ENCODE measurements at regions not wholly inside any gene's neighbourhood (a gene's known extent, or its start where the extent isn't known, plus 50 kb on each side); places are given as distances from the start of the nearest gene placed in this dataset.
"Not testable (repeated sequence)": the region's sequence is repeated elsewhere in the genome, so short reads cannot be mapped to it uniquely, and the experiment has no call there.

DNA sequence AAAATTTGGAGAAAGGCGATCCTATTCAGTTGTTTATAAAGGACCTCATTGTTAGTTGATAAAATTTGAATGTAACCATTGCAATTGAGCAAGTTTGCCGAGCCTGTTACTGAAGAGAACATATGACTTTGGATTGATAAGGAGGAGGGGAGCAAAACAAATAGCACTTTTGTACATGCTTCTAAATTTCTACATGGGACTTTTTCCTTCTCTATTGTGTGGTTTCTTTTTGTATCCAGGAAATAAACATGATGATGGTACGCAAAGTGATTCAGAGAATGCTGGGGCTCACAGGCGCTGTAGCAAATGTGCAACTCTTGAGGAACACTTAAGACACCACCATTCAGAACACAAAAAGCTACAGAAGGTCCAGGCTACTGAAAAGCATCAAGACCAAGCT lies 140.2 kb upstream of the PRSS12 start:
- not testable (repeated sequence) for DNase-seq (ENCODE audit: extremely low read depth in 1 of 11, low read depth in 9 of 11, low spot score in 4 of 11)

DNA sequence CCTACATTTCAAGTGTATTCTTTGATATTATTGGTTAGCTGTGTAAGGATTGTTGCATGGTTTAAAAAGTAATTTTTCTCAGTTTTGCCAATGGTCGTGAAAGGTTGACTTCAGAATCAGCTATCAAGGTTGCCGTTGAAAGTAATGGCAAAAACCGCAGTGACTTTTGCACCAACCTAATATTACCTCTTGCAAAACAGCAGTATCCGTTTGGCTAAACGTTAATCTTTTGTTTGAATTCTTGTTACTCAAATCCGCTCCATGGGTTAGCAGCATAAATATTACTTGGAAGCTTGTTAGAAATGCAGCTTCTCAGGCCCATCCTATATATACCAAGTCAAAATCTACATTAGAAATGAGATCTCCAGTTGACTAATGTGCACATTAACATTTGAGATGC lies 141.6 kb upstream of the PRSS12 start:
- not testable (repeated sequence) for DNase-seq (ENCODE audit: extremely low read depth in 1 of 11, low read depth in 9 of 11, low spot score in 4 of 11)

DNA sequence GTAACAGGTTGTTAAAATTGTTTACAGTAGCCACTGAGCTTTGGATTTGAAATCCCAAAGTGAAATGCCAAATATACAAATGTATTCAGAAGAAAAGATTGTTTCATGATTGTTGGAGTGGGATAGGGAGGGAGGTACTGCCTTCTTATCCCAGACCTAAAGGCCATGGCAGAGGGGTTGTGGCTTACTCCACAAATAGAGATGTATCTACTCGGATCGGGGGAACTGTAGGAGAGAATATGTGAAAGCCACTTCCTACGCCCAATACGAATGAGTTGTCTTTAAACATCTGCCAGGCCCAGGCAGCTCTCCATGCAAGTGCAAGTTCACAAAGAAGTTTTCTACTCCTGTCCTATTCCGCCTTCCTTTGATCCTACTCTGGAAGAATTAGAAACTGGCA lies 150.2 kb upstream of the PRSS12 start:
- DNase-seq (ENCODE audit: extremely low read depth in 1 of 11, low read depth in 9 of 11, low spot score in 4 of 11), result not testable (repeated sequence)

DNA sequence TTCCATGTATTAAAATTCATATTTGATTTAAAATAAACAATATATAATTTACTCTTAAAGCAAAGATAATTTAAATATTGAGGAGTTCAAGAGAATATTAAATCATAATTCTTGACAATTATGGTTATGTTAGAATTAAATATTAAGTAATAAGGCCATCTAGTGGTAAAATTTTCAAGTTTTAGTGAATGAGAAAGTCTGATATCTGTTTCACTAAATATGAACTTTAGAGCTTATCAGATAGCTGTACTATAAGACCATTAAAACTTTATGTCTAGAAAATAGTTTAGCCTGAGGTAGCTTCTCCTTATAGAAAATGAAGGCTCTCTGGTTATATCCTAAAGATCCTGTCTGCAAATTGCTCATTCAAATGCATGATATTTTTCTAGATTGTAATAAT lies 152.1 kb upstream of the PRSS12 start:
- DNase-seq (ENCODE audit: extremely low read depth in 1 of 11, low read depth in 9 of 11, low spot score in 4 of 11), result not testable (repeated sequence)

DNA sequence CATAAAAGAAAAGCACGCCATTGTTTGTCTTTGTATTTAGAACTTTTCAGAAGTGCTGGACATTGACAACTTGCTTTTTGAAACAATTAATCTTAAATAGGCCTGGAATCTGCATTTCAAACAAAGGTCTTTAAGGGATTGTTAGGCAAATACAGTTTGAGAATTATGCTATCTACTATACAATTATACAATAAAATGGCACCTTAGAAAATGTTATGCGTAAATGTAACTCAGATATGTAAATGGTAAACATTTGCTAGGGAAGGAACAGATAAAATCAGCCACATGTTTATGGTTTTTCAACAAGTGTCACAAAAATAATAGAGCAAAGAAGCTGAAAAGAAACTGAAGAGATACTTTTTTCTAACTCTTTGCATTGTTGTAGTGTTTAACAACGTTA lies 152.7 kb upstream of the PRSS12 start:
- DNase-seq (ENCODE audit: extremely low read depth in 1 of 11, low read depth in 9 of 11, low spot score in 4 of 11), result not testable (repeated sequence)

DNA sequence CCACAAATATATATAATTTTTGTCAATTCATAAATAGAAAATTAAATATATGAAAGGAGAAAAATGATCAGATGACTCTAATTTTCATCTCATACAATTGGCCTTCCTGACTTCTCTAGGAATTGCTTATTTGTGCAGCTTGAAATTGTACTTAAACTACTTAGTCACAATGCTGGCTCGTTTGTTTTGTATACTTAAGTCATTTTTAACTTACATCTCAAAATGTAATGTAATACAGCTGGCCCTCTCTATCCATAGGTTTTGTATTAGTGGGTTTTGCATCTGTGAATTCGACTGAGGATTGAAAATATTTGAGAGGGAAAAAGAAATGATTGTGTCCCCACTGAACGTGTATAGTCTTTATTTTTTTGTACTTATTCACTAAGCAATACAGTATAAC lies 160.1 kb upstream of the PRSS12 start:
- not testable (repeated sequence) for DNase-seq (ENCODE audit: extremely low read depth in 1 of 11, low read depth in 9 of 11, low spot score in 4 of 11)

DNA sequence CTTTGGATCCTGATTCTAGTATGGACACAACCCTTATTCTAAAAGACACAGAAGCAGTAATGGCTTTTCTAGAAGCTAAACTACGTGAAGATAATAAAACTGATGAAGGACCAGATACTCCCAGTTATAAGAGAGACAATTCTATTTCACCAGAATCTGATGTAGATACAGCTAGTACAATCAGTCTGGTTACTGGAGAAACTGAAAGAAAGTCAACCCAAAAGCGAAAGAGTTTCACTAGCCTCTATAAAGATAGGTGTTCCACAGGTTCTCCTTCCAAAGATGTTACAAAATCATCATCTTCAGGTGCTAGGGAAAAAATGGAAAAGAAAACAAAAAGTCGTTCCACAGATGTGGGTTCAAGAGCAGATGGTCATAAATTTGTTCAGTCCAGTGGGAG lies 161.5 kb upstream of the PRSS12 start:
- DNase-seq (ENCODE audit: extremely low read depth in 1 of 11, low read depth in 9 of 11, low spot score in 4 of 11), result not testable (repeated sequence)

DNA sequence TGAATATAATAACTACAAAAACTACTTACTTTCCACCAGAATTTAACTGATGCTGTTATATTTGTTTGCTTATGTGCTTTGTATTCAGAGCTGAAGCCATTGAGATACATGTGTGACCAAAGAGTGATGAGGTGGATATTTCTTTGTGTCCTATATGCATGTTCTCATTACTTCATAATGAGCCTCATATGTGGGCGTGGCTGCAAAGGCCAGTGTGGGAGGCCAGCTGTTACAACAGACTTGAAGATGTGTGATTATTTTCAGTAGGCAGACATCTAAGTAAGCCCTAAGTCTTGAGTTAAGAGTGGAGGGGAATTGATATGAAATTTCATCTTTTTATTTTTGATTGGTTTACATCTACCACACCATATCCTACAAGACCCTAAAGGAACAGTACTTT lies 163.3 kb upstream of the PRSS12 start:
- DNase-seq (ENCODE audit: extremely low read depth in 1 of 11, low read depth in 9 of 11, low spot score in 4 of 11), result not testable (repeated sequence)

- DNase-seq (ENCODE audit: extremely low read depth in 1 of 11, low read depth in 9 of 11, low spot score in 4 of 11), result not testable (repeated sequence)
These were observed 155.1 kb upstream of the METTL14 start for GRCh38 chr4:118530107-118530506.

DNA sequence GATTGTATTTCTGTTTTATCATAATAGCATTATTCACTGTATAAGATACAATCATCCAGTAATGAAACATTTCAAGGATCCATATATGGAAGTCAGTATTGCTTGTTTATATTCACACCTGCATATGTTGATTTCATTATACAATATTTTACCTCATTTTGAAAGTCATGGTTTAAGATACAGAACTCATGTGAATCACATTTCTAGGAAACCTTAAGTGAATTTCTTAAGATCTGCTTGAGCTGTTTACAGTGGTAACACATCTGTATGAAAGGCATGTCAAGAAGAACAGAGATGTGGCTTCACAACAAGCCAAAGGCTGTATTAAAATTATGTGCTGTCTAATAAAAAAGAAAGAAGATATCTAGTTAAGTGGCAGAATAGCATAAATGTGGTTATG lies 153.2 kb upstream of the METTL14 start:
- DNase-seq (ENCODE audit: extremely low read depth in 1 of 11, low read depth in 9 of 11, low spot score in 4 of 11), result not testable (repeated sequence)

- not testable (repeated sequence) for DNase-seq (ENCODE audit: extremely low read depth in 1 of 11, low read depth in 9 of 11, low spot score in 4 of 11)
These were observed 149.4 kb upstream of the METTL14 start for GRCh38 chr4:118535788-118536187.

DNA sequence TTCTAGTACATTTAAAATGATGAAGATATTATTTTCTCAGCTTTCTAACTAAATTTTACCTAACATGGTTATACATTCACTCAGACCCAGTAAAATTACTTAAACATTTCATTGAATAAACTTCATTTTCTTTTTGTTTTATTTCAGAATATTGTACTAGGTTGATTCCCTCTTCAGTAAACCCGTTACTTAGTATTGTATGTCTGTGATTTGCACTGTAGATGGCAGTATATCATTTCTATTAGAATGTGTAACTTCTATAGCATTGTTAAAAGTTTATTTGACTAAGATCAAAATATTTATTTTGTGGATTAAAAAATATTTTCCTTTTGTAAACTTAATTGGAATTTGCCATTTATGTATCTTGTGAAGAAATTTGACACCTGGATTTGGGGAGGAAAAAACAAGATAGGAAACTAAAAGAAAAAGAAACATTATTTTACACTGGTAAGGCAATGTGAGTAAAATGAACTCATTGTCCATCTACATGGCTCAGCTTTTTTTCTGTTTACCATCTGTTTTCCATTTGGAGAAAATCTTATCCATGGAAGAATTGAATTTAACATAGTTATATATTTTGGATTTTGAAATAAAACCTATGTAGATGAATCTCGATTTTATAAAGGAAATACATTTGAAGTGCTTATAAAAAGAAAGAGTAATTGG lies 145.6 kb upstream of the METTL14 start:
- peak in 2 of 11 donors; percentile 0 to 1 for DNase-seq (ENCODE audit: extremely low read depth in 1 of 11, low read depth in 9 of 11, low spot score in 4 of 11)

- DNase-seq (ENCODE audit: extremely low read depth in 1 of 11, low read depth in 9 of 11, low spot score in 4 of 11), result not testable (repeated sequence)
These were observed 128.6 kb upstream of the METTL14 start for GRCh38 chr4:118556576-118556975.

DNA sequence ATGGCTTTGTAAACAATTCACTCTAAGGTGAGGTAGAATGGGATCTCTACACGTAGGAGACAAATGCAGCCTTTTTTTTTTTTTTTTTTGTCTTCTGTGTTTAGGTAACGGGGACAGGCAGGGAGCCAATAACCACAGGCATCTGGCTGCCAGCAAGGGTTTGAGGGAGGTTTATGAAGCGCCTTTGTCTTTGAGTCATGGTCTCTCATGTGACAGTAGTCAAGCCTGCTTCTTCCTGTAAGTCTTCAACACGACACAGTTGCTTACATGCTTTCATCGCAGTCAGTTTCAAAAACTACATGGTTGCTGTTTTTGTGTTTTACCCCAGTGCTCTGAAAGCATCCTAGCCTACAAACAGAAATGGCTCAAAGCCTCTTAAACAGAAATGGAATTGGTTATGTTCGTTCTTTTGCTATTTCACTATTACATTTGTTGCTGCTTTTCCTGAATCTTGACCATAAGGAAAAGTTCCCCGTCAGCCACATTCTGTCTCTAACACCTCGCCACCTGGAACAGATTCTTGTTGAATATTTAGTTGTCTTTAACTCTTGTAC lies 127.8 kb upstream of the METTL14 start:
- DNase-seq (ENCODE audit: extremely low read depth in 1 of 11, low read depth in 9 of 11, low spot score in 4 of 11), result no peak

GRCh38 chr4:118558188-118558587 lies 127.0 kb upstream of the METTL14 start:
- not testable (repeated sequence) for DNase-seq (ENCODE audit: extremely low read depth in 1 of 11, low read depth in 9 of 11, low spot score in 4 of 11)

- not testable (repeated sequence) for DNase-seq (ENCODE audit: extremely low read depth in 1 of 11, low read depth in 9 of 11, low spot score in 4 of 11)
These were observed 123.6 kb upstream of the METTL14 start for GRCh38 chr4:118561559-118561958.

GRCh38 chr4:118566003-118566513 lies 119.1 kb upstream of the METTL14 start:
- DNase-seq (ENCODE audit: extremely low read depth in 1 of 11, low read depth in 9 of 11, low spot score in 4 of 11), result not testable (repeated sequence)

- DNase-seq (ENCODE audit: extremely low read depth in 1 of 11, low read depth in 9 of 11, low spot score in 4 of 11), result not testable (repeated sequence)
These were observed 112.2 kb upstream of the METTL14 start for GRCh38 chr4:118572991-118573390.

DNA sequence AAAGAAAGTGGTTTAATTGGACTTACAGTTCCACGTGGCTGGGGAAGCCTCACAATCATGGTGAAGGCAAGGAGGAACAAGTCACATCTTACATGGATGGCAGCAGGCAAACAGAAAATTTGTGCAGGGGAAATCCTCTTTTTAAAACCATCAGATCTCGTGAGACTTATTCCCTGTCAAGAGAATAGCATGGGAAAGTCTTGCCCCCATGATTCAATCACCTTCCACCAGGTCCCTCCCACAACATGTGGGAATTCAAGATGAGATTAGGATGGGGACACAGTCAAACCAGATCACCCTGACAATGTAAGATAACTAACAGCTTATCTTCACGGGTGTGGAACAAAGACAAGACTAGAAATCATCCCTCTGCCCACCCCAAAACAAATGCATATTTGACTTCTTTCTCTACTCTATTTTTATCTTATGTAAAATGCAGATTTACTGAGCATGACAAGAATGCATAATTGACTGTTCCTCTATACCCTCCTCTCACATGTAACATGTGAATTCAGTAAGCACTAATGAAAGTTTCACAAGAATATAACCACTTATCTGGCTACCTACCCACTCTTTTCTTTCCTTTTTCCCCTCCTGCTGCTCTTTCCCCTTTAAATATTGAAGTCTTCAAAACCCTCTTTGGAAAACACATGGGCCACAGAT lies 110.8 kb upstream of the METTL14 start:
- not testable (repeated sequence) for DNase-seq (ENCODE audit: extremely low read depth in 1 of 11, low read depth in 9 of 11, low spot score in 4 of 11)

GRCh38 chr4:118575057-118575456 lies 110.1 kb upstream of the METTL14 start:
- DNase-seq (ENCODE audit: extremely low read depth in 1 of 11, low read depth in 9 of 11, low spot score in 4 of 11), result not testable (repeated sequence)
